H9 (cell line): ENCODE measurements at regions not wholly inside any gene's neighbourhood (a gene's known extent, or its start where the extent isn't known, plus 50 kb on each side); places are given as distances from the start of the nearest gene placed in this dataset.

Source experiments
- DNase-seq: peaks from one replicate; pipeline ENCODE4 v3.0.0-alpha.2; 2017
- H2AFZ ChIP-seq: one replicate; pipeline ENCODE4 v1.6.1; 2013; ENCODE audit warnings: mild to moderate bottlenecking, low read length, control low read depth, moderate library complexity
- H2AK5ac ChIP-seq: 2 replicates; pipeline ENCODE4 v1.6.1; 2013; ENCODE audit warnings: low read length, control low read depth, mixed read lengths; ENCODE audit not compliant: insufficient read length
- H2BK120ac ChIP-seq: one replicate; pipeline ENCODE4 v1.6.1; 2013; ENCODE audit warnings: low read depth, mild to moderate bottlenecking, low read length, control low read depth, inconsistent platforms; ENCODE audit not compliant: poor library complexity, severe bottlenecking
- H2BK12ac ChIP-seq: 2 replicates; pipeline ENCODE4 v1.6.1; 2013; ENCODE audit warnings: low read length, control low read depth, mixed read lengths, low read depth; ENCODE audit not compliant: insufficient read length
- H2BK15ac ChIP-seq: 2 replicates; pipeline ENCODE4 v1.6.1; 2013; ENCODE audit warnings: low read depth, low read length, control low read depth
- H2BK20ac ChIP-seq: one replicate; pipeline ENCODE4 v1.6.1; 2013; ENCODE audit warnings: low read depth, mild to moderate bottlenecking, low read length, control low read depth, inconsistent platforms; ENCODE audit not compliant: poor library complexity, severe bottlenecking
- H2BK5ac ChIP-seq: 2 replicates; pipeline ENCODE4 v1.6.1; 2013; ENCODE audit warnings: low read length, control low read depth, mixed read lengths; ENCODE audit not compliant: insufficient read length
- H3K14ac ChIP-seq: 2 replicates; pipeline ENCODE4 v1.6.1; 2013; ENCODE audit warnings: low read length, control low read depth; ENCODE audit not compliant: insufficient read depth
- H3K18ac ChIP-seq: 2 replicates; pipeline ENCODE4 v1.6.1; 2013; ENCODE audit warnings: low read depth, mild to moderate bottlenecking, mixed read lengths, low read length, control low read depth; ENCODE audit not compliant: insufficient read length
- H3K23ac ChIP-seq: 2 replicates; pipeline ENCODE4 v1.6.1; 2013; ENCODE audit warnings: low read length, control low read depth, mixed read lengths, low read depth; ENCODE audit not compliant: insufficient read length
- H3K23me2 ChIP-seq: 2 replicates; pipeline ENCODE4 v1.6.1; 2013; ENCODE audit warnings: low read depth, mild to moderate bottlenecking, mixed read lengths, low read length, control low read depth; ENCODE audit not compliant: insufficient read length, poor library complexity, severe bottlenecking
- H3K27ac ChIP-seq: 2 replicates; pipeline ENCODE4 v1.5.1; 2013; ENCODE audit warnings: low read length, control low read depth, mixed read lengths, low read depth; ENCODE audit not compliant: insufficient read length
- H3K27me3 ChIP-seq: 2 replicates; pipeline ENCODE4 v1.6.1; 2013; ENCODE audit warnings: low read length, control low read depth, inconsistent platforms; ENCODE audit not compliant: insufficient read depth
- H3K4ac ChIP-seq: 2 replicates; pipeline ENCODE4 v1.6.1; 2013; ENCODE audit warnings: low read depth, mild to moderate bottlenecking, control low read depth, inconsistent platforms, low read length, moderate library complexity
- H3K4me1 ChIP-seq: 2 replicates; pipeline ENCODE4 v1.6.1; 2013; ENCODE audit warnings: low read length, control low read depth, inconsistent platforms; ENCODE audit not compliant: insufficient read depth
- H3K4me2 ChIP-seq: 2 replicates; pipeline ENCODE4 v1.6.1; 2013; ENCODE audit warnings: low read length, control low read depth, mixed read lengths; ENCODE audit not compliant: insufficient read length, insufficient read depth
- H3K56ac ChIP-seq: 2 replicates; pipeline ENCODE4 v1.6.1; 2013; ENCODE audit warnings: low read depth, mild to moderate bottlenecking, mixed read lengths, low read length, control low read depth; ENCODE audit not compliant: insufficient read length
- H3K79me1 ChIP-seq: 2 replicates; pipeline ENCODE4 v1.6.1; 2013; ENCODE audit warnings: low read depth, mild to moderate bottlenecking, moderate library complexity, low read length, control low read depth, inconsistent platforms; ENCODE audit not compliant: insufficient read depth, poor library complexity, severe bottlenecking
- H3K79me2 ChIP-seq: 2 replicates; pipeline ENCODE4 v1.6.1; 2013; ENCODE audit warnings: low read length, control low read depth, inconsistent platforms; ENCODE audit not compliant: insufficient read depth
- H3K9ac ChIP-seq: 2 replicates; pipeline ENCODE4 v1.6.1; 2013; ENCODE audit warnings: low read length, control low read depth, mixed read lengths; ENCODE audit not compliant: insufficient read length; ENCODE audit errors: extremely low read depth
- H3K9me3 ChIP-seq: one replicate; pipeline ENCODE4 v1.6.1; 2013; ENCODE audit warnings: low read depth, low read length, inconsistent platforms; ENCODE audit not compliant: control insufficient read depth
- H3T11ph ChIP-seq: one replicate; pipeline ENCODE4 v1.6.1; 2013; ENCODE audit warnings: mild to moderate bottlenecking, low read length, control low read depth, inconsistent platforms
- H4K20me1 ChIP-seq: one replicate; pipeline ENCODE4 v1.6.1; 2013; ENCODE audit not compliant: control insufficient read depth, insufficient read length, insufficient read depth
- H4K5ac ChIP-seq: 2 replicates; pipeline ENCODE4 v1.6.1; 2013; ENCODE audit warnings: low read depth, mild to moderate bottlenecking, mixed read lengths, low read length, control low read depth; ENCODE audit not compliant: insufficient read length
- H4K8ac ChIP-seq: replicated peaks from 2 replicates; pipeline ENCODE4 v1.6.1; 2013; ENCODE audit warnings: low read length, control low read depth, mixed read lengths, low read depth; ENCODE audit not compliant: insufficient read length
- H4K91ac ChIP-seq: 2 replicates; pipeline ENCODE4 v1.6.1; 2013; ENCODE audit warnings: low read depth, mild to moderate bottlenecking, moderate library complexity, mixed read lengths, low read length, control low read depth; ENCODE audit not compliant: insufficient read length
- H3K27ac Mint-ChIP-seq, 3 experiments: 2 replicates in 2 of 3; 3 replicates in 1 of 3; pipeline ENCODE4 v1.8.0; 2020 to 2021; ENCODE audit warnings: mixed read lengths in 3 of 3, mild to moderate bottlenecking in 1 of 3, moderate library complexity in 1 of 3
- H3K27me3 Mint-ChIP-seq: 2 replicates; pipeline ENCODE4 v1.8.0; 2021; ENCODE audit warnings: low read depth, mild to moderate bottlenecking, moderate library complexity, mixed read lengths
- H3K36me3 Mint-ChIP-seq, 3 experiments: 2 replicates in 2 of 3; 3 replicates in 1 of 3; pipeline ENCODE4 v1.8.0; 2020 to 2021; ENCODE audit warnings: low read depth in 3 of 3, mixed read lengths in 3 of 3; ENCODE audit not compliant: insufficient read depth in 1 of 3
- H3K4me1 Mint-ChIP-seq, 2 experiments: 2 replicates each; pipeline ENCODE4 v1.8.0; 2020; ENCODE audit warnings: mixed read lengths in 2 of 2
- H3K4me3 Mint-ChIP-seq, 2 experiments: 2 replicates in 1 of 2; 3 replicates in 1 of 2; pipeline ENCODE4 v1.8.0; 2020 to 2021; ENCODE audit warnings: mild to moderate bottlenecking in 2 of 2, mixed read lengths in 2 of 2, moderate library complexity in 1 of 2
- H3K9me3 Mint-ChIP-seq, 2 experiments: 2 replicates in 1 of 2; 3 replicates in 1 of 2; pipeline ENCODE4 v1.8.0; 2020; ENCODE audit warnings: mild to moderate bottlenecking in 2 of 2, mixed read lengths in 2 of 2, moderate library complexity in 1 of 2
- WGBS: extraction: QIAGEN DNeasy Blood & Tissue Kit; methylation state at CpG from one replicate; pipeline ENCODE4 v1.1.7; 2013; ENCODE audit warnings: missing lambda C conversion rate, low lambda C conversion rate, mixed read lengths; ENCODE audit not compliant: insufficient read length; ENCODE audit errors: extremely low coverage; 5-methylcytosine and 5-hydroxymethylcytosine counted together
- TF ChIP-seq, protein P1 (sequence below): fragments of 200-600 bp; sonication (generic); conservative IDR thresholded peaks from 3 replicates; pipeline ENCODE4 v1.8.0; 2021; ENCODE audit warnings: antibody characterized with exemption, mild to moderate bottlenecking

DNA sequence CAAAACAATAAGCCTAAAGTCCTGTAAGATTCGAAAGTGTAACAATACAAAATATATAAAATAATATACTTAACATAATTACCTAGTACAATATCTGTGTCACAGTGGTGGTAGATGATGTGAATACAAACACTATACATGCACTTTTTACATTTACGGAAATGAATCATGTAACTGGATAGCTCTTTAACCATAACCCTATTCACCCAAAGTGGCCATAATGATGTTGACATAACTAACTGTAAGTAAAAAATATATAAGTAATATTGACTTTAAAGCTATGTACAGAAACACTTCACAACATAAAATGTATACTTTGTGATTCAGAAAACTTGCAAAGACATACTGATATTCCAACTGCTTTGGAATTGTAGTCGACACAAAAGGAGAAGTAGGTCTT is 616.9 kb upstream of the SLC8A1 start:
- H3K4me1 ChIP-seq, result peaks cover 2% of the 10 kb centered on the region; the same call in 1 of the 2 replicates
- H2BK20ac ChIP-seq, result no peak overlapping the region
- no peaks in the 10 kb centered on the region for H3K79me2 ChIP-seq
- H3K27me3 ChIP-seq, result no peaks in the 10 kb centered on the region
- Mint-ChIP-seq H3K4me3 (no peak overlapping the region), H3K4me1 (peaks cover 19% of the 10 kb centered on the region in 2 experiments), H3K9me3 (no peaks in the 10 kb centered on the region), H3K27ac (no peak overlapping the region), H3K36me3 (no peaks in the 10 kb centered on the region), H3K27me3 (no peaks in the 10 kb centered on the region)
- no peak overlapping the region for H3K14ac ChIP-seq
- no peaks in the 10 kb centered on the region for H3K9me3 ChIP-seq
- TF ChIP-seq, protein P1, sequence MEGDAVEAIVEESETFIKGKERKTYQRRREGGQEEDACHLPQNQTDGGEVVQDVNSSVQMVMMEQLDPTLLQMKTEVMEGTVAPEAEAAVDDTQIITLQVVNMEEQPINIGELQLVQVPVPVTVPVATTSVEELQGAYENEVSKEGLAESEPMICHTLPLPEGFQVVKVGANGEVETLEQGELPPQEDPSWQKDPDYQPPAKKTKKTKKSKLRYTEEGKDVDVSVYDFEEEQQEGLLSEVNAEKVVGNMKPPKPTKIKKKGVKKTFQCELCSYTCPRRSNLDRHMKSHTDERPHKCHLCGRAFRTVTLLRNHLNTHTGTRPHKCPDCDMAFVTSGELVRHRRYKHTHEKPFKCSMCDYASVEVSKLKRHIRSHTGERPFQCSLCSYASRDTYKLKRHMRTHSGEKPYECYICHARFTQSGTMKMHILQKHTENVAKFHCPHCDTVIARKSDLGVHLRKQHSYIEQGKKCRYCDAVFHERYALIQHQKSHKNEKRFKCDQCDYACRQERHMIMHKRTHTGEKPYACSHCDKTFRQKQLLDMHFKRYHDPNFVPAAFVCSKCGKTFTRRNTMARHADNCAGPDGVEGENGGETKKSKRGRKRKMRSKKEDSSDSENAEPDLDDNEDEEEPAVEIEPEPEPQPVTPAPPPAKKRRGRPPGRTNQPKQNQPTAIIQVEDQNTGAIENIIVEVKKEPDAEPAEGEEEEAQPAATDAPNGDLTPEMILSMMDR, result no peak
- H4K20me1 ChIP-seq, result no peaks in the 10 kb centered on the region
- H3T11ph ChIP-seq, result no peak overlapping the region
- no peak overlapping the region for H2BK120ac ChIP-seq
- H3K23ac ChIP-seq, result no peak overlapping the region
- no CpG with 5 or more reads among the region's 3 CpGs for WGBS
- H3K4ac ChIP-seq, result no peak overlapping the region
- H2AFZ ChIP-seq, result no peak overlapping the region
- H3K79me1 ChIP-seq, result no peaks in the 10 kb centered on the region
- no peak overlapping the region for H3K18ac ChIP-seq
- no peak overlapping the region for H3K27ac ChIP-seq
- no peak overlapping the region for H4K91ac ChIP-seq
- no peak overlapping the region for H2BK15ac ChIP-seq
- H2AK5ac ChIP-seq, result no peak overlapping the region
- no peak overlapping the region for H2BK12ac ChIP-seq
- H4K5ac ChIP-seq, result no peak overlapping the region
- H4K8ac ChIP-seq, result no peak overlapping the region
- H3K56ac ChIP-seq, result no peak overlapping the region
- no peak overlapping the region for H3K9ac ChIP-seq
- no peak overlapping the region for H3K4me2 ChIP-seq
- no peak overlapping the region for H2BK5ac ChIP-seq
- no peaks in the 10 kb centered on the region for H3K23me2 ChIP-seq
- no peak for DNase-seq
